Breast epithelium (tissue), 4 donors: ENCODE measurements at regions not wholly inside any gene's neighbourhood (a gene's known extent, or its start where the extent isn't known, plus 50 kb on each side); places are given as distances from the start of the nearest gene placed in this dataset.
A peak's percentile ranks its signal among the peaks of the same experiment; 100 is the strongest.

Source experiments
- DNase-seq, 2 donors: peaks; one replicate each; pipeline ENCODE4 v3.0.0-alpha.2; 2019; ENCODE audit warnings: low spot score in 2 of 2
- H3K27ac ChIP-seq, 2 donors: fragments of 200-600 bp; sonication (generic) in 1 of 2; one replicate each; pipeline ENCODE4 v1.5.1; 2016 to 2019; ENCODE audit warnings: mild to moderate bottlenecking in 1 of 2
- H3K27me3 ChIP-seq, 2 donors: fragments of 200-600 bp; sonication (generic) in 1 of 2; one replicate each; pipeline versions ENCODE4 v1.5.1 to v1.6.0; 2017 to 2019; ENCODE audit warnings: control low read depth in 1 of 2, mild to moderate bottlenecking in 1 of 2
- H3K36me3 ChIP-seq: fragments of 200-600 bp; one replicate; pipeline ENCODE4 v1.5.1; 2019
- H3K4me1 ChIP-seq, 2 donors: fragments of 200-600 bp; sonication (generic); one replicate each; pipeline ENCODE4 v1.5.1; 2016 to 2019; ENCODE audit warnings: control low read depth in 1 of 2
- H3K4me3 ChIP-seq, 3 donors: fragments of 200-600 bp; sonication (generic); 1 replicate in 2 of 3; 2 replicates in 1 of 3; pipeline ENCODE4 v1.5.1; 2016 to 2019; ENCODE audit warnings: mild to moderate bottlenecking in 3 of 3, moderate library complexity in 2 of 3
- H3K9me3 ChIP-seq, 2 donors: fragments of 200-600 bp; sonication (generic) in 1 of 2; one replicate each; pipeline ENCODE4 v1.5.1; 2016 to 2019; ENCODE audit warnings: control low read depth in 1 of 2
- POLR2A ChIP-seq: fragments of 450-650 bp; IDR thresholded peaks from one replicate; pipeline ENCODE4 v1.6.1; 2016; ENCODE audit warnings: antibody characterized with exemption, mild to moderate bottlenecking, moderate library complexity
- POLR2AphosphoS5 ChIP-seq, 3 donors: sonication (generic); formaldehyde crosslinking; IDR thresholded peaks; one replicate each; pipeline ENCODE4 v1.6.1; 2017; ENCODE audit warnings: antibody characterized with exemption in 3 of 3
- intact Hi-C: fragments of 100-400 bp; cut with DNase I; formaldehyde crosslinking; loops from one replicate; pipeline ENCODE4 v1.15.1; 2023; ENCODE audit warnings: low total_unique reads
- TF ChIP-seq, protein P1 (sequence below), 3 donors: fragments of 450-650 bp; IDR thresholded peaks; one replicate each; pipeline ENCODE4 v1.5.1; 2016 to 2017; ENCODE audit warnings: antibody characterized with exemption in 3 of 3, mild to moderate bottlenecking in 3 of 3, moderate library complexity in 3 of 3

- intact Hi-C loops = no loop called here
- H3K27ac ChIP-seq = no peak overlapping the region
- no peaks in the 10 kb centered on the region for H3K36me3 ChIP-seq
- no peak overlapping the region for H3K4me3 ChIP-seq
- no peaks in the 10 kb centered on the region for H3K4me1 ChIP-seq
- DNase-seq = no peak
- no peaks in the 10 kb centered on the region for H3K27me3 ChIP-seq
- TF ChIP-seq POLR2A (no peak), POLR2AphosphoS5 (IDR thresholded peaks at IDR 0.05) (no peak)
- TF ChIP-seq, protein P1, sequence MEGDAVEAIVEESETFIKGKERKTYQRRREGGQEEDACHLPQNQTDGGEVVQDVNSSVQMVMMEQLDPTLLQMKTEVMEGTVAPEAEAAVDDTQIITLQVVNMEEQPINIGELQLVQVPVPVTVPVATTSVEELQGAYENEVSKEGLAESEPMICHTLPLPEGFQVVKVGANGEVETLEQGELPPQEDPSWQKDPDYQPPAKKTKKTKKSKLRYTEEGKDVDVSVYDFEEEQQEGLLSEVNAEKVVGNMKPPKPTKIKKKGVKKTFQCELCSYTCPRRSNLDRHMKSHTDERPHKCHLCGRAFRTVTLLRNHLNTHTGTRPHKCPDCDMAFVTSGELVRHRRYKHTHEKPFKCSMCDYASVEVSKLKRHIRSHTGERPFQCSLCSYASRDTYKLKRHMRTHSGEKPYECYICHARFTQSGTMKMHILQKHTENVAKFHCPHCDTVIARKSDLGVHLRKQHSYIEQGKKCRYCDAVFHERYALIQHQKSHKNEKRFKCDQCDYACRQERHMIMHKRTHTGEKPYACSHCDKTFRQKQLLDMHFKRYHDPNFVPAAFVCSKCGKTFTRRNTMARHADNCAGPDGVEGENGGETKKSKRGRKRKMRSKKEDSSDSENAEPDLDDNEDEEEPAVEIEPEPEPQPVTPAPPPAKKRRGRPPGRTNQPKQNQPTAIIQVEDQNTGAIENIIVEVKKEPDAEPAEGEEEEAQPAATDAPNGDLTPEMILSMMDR (IDR thresholded peaks at IDR 0.05) = no peak
- H3K9me3 ChIP-seq = peaks cover 0 to 23% of the 10 kb centered on the region in 2 donors
Measured at GRCh38 chr6:16909658-16910360, 148.5 kb upstream of the ATXN1 start.

DNA sequence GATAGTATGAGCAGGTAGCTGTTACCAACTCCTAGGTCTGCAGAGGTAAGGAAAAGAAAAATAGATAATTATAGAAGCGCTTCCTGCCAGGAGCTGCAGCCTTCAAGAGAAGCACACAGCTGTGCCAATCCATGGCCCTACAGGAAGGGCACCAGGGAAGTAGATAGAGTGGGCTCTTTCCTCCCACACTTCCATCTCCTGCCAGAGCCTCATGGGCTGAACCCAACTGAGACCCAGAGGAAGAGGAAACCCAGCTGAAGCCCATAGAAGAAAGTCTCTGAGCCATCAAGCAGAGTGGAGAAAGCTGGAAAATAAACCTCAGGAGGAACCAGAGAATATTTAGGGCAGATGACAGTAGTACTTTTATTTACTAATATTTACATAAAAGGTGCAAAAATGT is 146.7 kb upstream of the ATXN1 start:
- H3K4me3 ChIP-seq = no peak overlapping the region
- TF ChIP-seq POLR2AphosphoS5 (IDR thresholded peaks at IDR 0.05) (no peak), POLR2A (no peak)
- TF ChIP-seq, protein P1 (IDR thresholded peaks at IDR 0.05) = no peak
- intact Hi-C loops = no loop called here
- H3K36me3 ChIP-seq = no peaks in the 10 kb centered on the region
- H3K27me3 ChIP-seq = no peaks in the 10 kb centered on the region
- H3K4me1 ChIP-seq = no peaks in the 10 kb centered on the region
- DNase-seq = no peak
- no peak overlapping the region for H3K27ac ChIP-seq
- H3K9me3 ChIP-seq = peaks cover 0 to 8% of the 10 kb centered on the region in 2 donors

DNA sequence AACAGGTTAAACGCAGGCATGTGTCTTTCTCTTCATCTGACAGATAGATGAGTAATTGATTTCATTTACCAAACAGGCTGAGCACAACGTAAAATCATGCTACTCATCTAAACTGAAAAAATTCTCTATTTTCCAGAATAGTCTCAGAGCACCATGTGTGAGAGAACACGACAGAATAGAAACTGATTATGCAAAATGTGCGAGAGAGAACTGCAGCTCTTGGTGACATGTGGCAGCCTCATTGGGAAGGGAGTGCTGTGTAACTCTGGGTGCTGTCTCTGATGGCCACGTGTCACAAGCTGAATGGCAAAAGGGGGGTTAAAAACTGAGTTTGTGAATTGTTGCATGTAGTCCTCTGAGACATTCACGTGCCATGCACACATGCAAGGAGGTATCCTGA is 143.7 kb upstream of the ATXN1 start:
- Histone ChIP-seq H3K27me3 (no peaks in the 10 kb centered on the region), H3K4me1 (peaks cover 0 to 7% of the 10 kb centered on the region in 2 donors), H3K36me3 (no peaks in the 10 kb centered on the region), H3K9me3 (no peaks in the 10 kb centered on the region), H3K4me3 (no peak overlapping the region), H3K27ac (no peak overlapping the region)
- no peak for DNase-seq
- TF ChIP-seq, protein P1 (IDR thresholded peaks at IDR 0.05) = no peak
- TF ChIP-seq POLR2AphosphoS5 (IDR thresholded peaks at IDR 0.05) = no peak
- no peak for TF ChIP-seq POLR2A
- intact Hi-C loops = no loop called here

- no peaks in the 10 kb centered on the region for H3K9me3 ChIP-seq
- no peak overlapping the region for H3K4me3 ChIP-seq
- peak overlapping the region in 1 of 2 donors; percentile 8 for H3K27ac ChIP-seq
- intact Hi-C loops = no loop called here
- H3K36me3 ChIP-seq = no peaks in the 10 kb centered on the region
- TF ChIP-seq, protein P1 (IDR thresholded peaks at IDR 0.05) = no peak
- no peak for TF ChIP-seq POLR2AphosphoS5 (IDR thresholded peaks at IDR 0.05)
- no peaks in the 10 kb centered on the region for H3K27me3 ChIP-seq
- H3K4me1 ChIP-seq = peaks cover 0 to 7% of the 10 kb centered on the region in 2 donors
- no peak for DNase-seq
Measured at GRCh38 chr6:16903470-16903869, 142.2 kb upstream of the ATXN1 start.

DNA sequence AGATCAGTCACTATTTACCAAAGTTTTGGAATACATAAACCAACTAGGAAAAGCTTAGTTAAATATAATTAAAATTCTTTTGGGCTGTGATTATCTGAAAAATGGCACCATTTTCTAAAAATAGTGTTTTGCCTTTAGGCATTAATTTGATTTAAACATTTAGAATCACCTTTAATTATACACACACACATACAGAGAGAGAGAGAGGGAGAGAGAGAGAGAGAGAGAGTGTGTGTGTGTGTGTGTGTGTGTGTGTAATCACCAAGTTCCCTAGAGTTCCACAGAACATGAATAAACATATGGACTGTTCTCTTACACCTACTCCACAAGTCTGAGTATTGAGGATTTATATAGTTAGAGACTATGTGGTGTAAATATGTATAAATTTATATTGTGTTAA is 141.2 kb upstream of the ATXN1 start:
- DNase-seq = no peak
- no peak overlapping the region for H3K4me3 ChIP-seq
- H3K9me3 ChIP-seq = no peaks in the 10 kb centered on the region
- no peaks in the 10 kb centered on the region for H3K36me3 ChIP-seq
- H3K27me3 ChIP-seq = no peaks in the 10 kb centered on the region
- TF ChIP-seq, protein P1 (IDR thresholded peaks at IDR 0.05) = no peak
- TF ChIP-seq POLR2AphosphoS5 (IDR thresholded peaks at IDR 0.05) = no peak
- TF ChIP-seq POLR2A = no peak
- H3K4me1 ChIP-seq = peaks cover 0 to 7% of the 10 kb centered on the region in 2 donors
- intact Hi-C loops = no loop called here
- no peak overlapping the region for H3K27ac ChIP-seq
